B cell (primary cell): ENCODE measurements at regions not wholly inside any gene's neighbourhood (a gene's known extent, or its start where the extent isn't known, plus 50 kb on each side); places are given as distances from the start of the nearest gene placed in this dataset.

Source experiments
- ATAC-seq: fragments of 200-7000 bp; cut with Tn5 transposase; one replicate; pipeline ENCODE4 v1.10.0; 2021; ENCODE audit warnings: low read depth, mild to moderate bottlenecking, moderate number of reproducible peaks, moderate library complexity
- CTCF ChIA-PET: fragments of 350-600 bp; sonication (Branson Sonifier 250); formaldehyde crosslinking; loops from one replicate; lab custom pipeline; 2021; ENCODE audit warnings: antibody characterized with exemption, inconsistent platforms; lab: Charles Lee
- POLR2A ChIA-PET: fragments of 350-600 bp; sonication (Branson Sonifier 250); formaldehyde crosslinking; loops from one replicate; lab custom pipeline; 2021; ENCODE audit warnings: antibody characterized with exemption; lab: Charles Lee
- DNase-seq: peaks from one replicate; pipeline ENCODE4 v3.0.0; 2013
- H2AFZ ChIP-seq: 2 replicates; pipeline ENCODE4 v1.6.1; 2012; ENCODE audit warnings: mild to moderate bottlenecking, low read depth, low read length; ENCODE audit not compliant: insufficient read depth, poor library complexity, severe bottlenecking
- H3K27ac ChIP-seq, 2 donors: 1 replicate in 1 of 2; 2 replicates in 1 of 2; pipeline ENCODE4 v1.5.1; 2012 to 2013; ENCODE audit warnings: low read length in 2 of 2, mild to moderate bottlenecking in 2 of 2, moderate library complexity in 1 of 2
- H3K27me3 ChIP-seq, 4 experiments: fragments of 200-600 bp in 1 of 4; sonication (generic) in 1 of 4; replicated peaks in 1 of 4; 1 replicate in 2 of 4; 2 replicates in 2 of 4; pipeline versions ENCODE4 v1.6.1 to v1.7.0; 2013 to 2016; ENCODE audit warnings: low read length in 3 of 4, mild to moderate bottlenecking in 2 of 4, mixed read lengths in 1 of 4, moderate library complexity in 1 of 4; ENCODE audit not compliant: insufficient read depth in 4 of 4, control insufficient read depth in 3 of 4; ENCODE audit errors: control extremely low read depth in 1 of 4
- H3K36me3 ChIP-seq, 2 experiments: replicated peaks in 1 of 2; 1 replicate in 1 of 2; 2 replicates in 1 of 2; pipeline versions ENCODE4 v1.6.1 to v1.7.1; 2013; ENCODE audit warnings: low read length in 1 of 2; ENCODE audit not compliant: insufficient read depth in 2 of 2, control insufficient read depth in 1 of 2; ENCODE audit errors: control extremely low read depth in 1 of 2, extremely low read depth in 1 of 2
- H3K4me1 ChIP-seq, 2 donors: fragments of 200-600 bp in 1 of 2; sonication (generic) in 1 of 2; 1 replicate in 1 of 2; 2 replicates in 1 of 2; pipeline versions ENCODE4 v1.5.1 to v1.6.1; 2013 to 2017; ENCODE audit warnings: low read length in 2 of 2; ENCODE audit not compliant: control insufficient read depth in 2 of 2, insufficient read depth in 2 of 2
- H3K4me2 ChIP-seq: replicated peaks from 2 replicates; pipeline ENCODE3; 2012; ENCODE audit warnings: mild to moderate bottlenecking, low read depth, low read length; ENCODE audit not compliant: poor library complexity, severe bottlenecking
- H3K4me3 ChIP-seq, 5 experiments: fragments of 200-600 bp in 1 of 5; sonication (generic) in 1 of 5; 1 replicate in 3 of 5; 2 replicates in 2 of 5; pipeline versions ENCODE4 v1.5.1 to v1.7.0; 2011 to 2016; ENCODE audit warnings: low read length in 4 of 5, mild to moderate bottlenecking in 4 of 5, low read depth in 2 of 5, control low read depth in 1 of 5, moderate library complexity in 1 of 5; ENCODE audit not compliant: insufficient read depth in 1 of 5; ENCODE audit errors: control extremely low read depth in 1 of 5, extremely low read depth in 1 of 5
- H3K79me2 ChIP-seq: fragments of 200-600 bp; sonication (generic); one replicate; pipeline ENCODE4 v1.6.0; 2016; ENCODE audit warnings: low read length; ENCODE audit not compliant: control insufficient read depth, insufficient read depth
- H3K9ac ChIP-seq: fragments of 200-600 bp; sonication (generic); 2 replicates; pipeline ENCODE4 v1.6.1; 2017; ENCODE audit warnings: mild to moderate bottlenecking, low read length, moderate library complexity
- H3K9me3 ChIP-seq, 3 donors: one replicate each; pipeline versions ENCODE4 v1.6.1 to v1.7.1; 2013; ENCODE audit warnings: low read length in 2 of 3; ENCODE audit not compliant: control insufficient read depth in 2 of 3, insufficient read depth in 1 of 3; ENCODE audit errors: control extremely low read depth in 1 of 3
- H4K20me1 ChIP-seq: 2 replicates; pipeline ENCODE4 v1.6.0; 2012; ENCODE audit warnings: mild to moderate bottlenecking, low read length; ENCODE audit not compliant: insufficient read depth, control insufficient read depth, poor library complexity, severe bottlenecking
- H3K27ac Mint-ChIP-seq: one replicate; pipeline ENCODE4 v1.8.0; 2021; ENCODE audit warnings: mixed read lengths
- H3K27me3 Mint-ChIP-seq: one replicate; pipeline ENCODE4 v1.8.0; 2021; ENCODE audit warnings: mixed read lengths
- H3K4me1 Mint-ChIP-seq: one replicate; pipeline ENCODE4 v1.8.0; 2021; ENCODE audit warnings: mixed read lengths
- H3K4me3 Mint-ChIP-seq: one replicate; pipeline ENCODE4 v1.8.0; 2021; ENCODE audit warnings: mixed read lengths
- H3K9me3 Mint-ChIP-seq: one replicate; pipeline ENCODE4 v1.8.0; 2022; ENCODE audit warnings: mixed read lengths; ENCODE audit not compliant: insufficient read depth
- EZH2 ChIP-seq: IDR thresholded peaks from 2 replicates; pipeline ENCODE4 v1.6.1; 2012; ENCODE audit warnings: borderline replicate concordance, low read depth, mild to moderate bottlenecking, moderate library complexity, low read length; ENCODE audit not compliant: insufficient read depth, poor library complexity, severe bottlenecking
- WGBS: methylation state at CpG from one replicate; pipeline ENCODE4 v1.1.5; 2013; ENCODE audit warnings: missing lambda C conversion rate; ENCODE audit not compliant: insufficient coverage; 5-methylcytosine and 5-hydroxymethylcytosine counted together
- intact Hi-C: fragments of 100-400 bp; cut with micrococcal nuclease; formaldehyde crosslinking; loops from one replicate; pipeline ENCODE4 v1.10.0; 2022
- TF ChIP-seq, protein P1 (sequence below): fragments of 200-600 bp; IDR thresholded peaks from one replicate; pipeline ENCODE4 v1.8.0; 2022; ENCODE audit warnings: antibody characterized with exemption, mild to moderate bottlenecking

DNA sequence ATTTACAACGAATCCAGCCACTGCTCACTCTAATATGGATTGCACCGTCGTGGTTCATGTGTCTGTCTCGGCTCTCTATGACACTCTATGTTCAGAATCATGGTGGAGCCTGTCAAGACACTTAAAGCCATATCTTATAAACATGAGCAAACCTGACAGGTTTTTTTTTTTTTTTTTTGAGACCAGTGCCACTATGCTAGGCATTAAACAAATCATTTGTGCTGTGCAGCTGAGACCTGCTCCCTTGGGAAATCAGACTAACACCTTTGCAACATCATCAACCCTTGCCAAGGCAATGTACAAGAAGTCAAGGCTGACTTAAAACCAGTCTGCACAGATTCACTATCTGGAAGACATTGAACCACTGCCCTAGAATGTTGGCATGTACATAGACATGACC, 181.2 kb upstream of the ANK3 start:
- Histone ChIP-seq H3K27ac (no peak overlapping the region), H3K4me2 (no peak overlapping the region), H4K20me1 (no peaks in the 10 kb centered on the region), H3K4me1 (peaks cover 7 to 8% of the 10 kb centered on the region in 2 donors), H2AFZ (no peak overlapping the region), H3K9ac (no peak overlapping the region), H3K36me3 (no peaks in the 10 kb centered on the region), H3K4me3 (no peak overlapping the region), H3K79me2 (no peaks in the 10 kb centered on the region), H3K9me3 (peaks cover 0 to 3% (median 0%) of the 10 kb centered on the region in 3 donors), H3K27me3 (peaks cover 0 to 5% (median 2%) of the 10 kb centered on the region in 4 experiments)
- Mint-ChIP-seq H3K4me1 (peaks cover 16% of the 10 kb centered on the region), H3K27ac (no peak overlapping the region), H3K9me3 (no peaks in the 10 kb centered on the region), H3K27me3 (peaks cover 28% of the 10 kb centered on the region), H3K4me3 (no peak overlapping the region)
- 94% methylated on average over 4 of the region's 4 CpGs for WGBS
- ChIA-PET CTCF (no interaction called here), POLR2A (no interaction called here)
- no peak for DNase-seq
- ATAC-seq = no peak
- no peak for TF ChIP-seq EZH2
- TF ChIP-seq, protein P1, sequence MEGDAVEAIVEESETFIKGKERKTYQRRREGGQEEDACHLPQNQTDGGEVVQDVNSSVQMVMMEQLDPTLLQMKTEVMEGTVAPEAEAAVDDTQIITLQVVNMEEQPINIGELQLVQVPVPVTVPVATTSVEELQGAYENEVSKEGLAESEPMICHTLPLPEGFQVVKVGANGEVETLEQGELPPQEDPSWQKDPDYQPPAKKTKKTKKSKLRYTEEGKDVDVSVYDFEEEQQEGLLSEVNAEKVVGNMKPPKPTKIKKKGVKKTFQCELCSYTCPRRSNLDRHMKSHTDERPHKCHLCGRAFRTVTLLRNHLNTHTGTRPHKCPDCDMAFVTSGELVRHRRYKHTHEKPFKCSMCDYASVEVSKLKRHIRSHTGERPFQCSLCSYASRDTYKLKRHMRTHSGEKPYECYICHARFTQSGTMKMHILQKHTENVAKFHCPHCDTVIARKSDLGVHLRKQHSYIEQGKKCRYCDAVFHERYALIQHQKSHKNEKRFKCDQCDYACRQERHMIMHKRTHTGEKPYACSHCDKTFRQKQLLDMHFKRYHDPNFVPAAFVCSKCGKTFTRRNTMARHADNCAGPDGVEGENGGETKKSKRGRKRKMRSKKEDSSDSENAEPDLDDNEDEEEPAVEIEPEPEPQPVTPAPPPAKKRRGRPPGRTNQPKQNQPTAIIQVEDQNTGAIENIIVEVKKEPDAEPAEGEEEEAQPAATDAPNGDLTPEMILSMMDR = no peak
- intact Hi-C loops = no loop called here

DNA sequence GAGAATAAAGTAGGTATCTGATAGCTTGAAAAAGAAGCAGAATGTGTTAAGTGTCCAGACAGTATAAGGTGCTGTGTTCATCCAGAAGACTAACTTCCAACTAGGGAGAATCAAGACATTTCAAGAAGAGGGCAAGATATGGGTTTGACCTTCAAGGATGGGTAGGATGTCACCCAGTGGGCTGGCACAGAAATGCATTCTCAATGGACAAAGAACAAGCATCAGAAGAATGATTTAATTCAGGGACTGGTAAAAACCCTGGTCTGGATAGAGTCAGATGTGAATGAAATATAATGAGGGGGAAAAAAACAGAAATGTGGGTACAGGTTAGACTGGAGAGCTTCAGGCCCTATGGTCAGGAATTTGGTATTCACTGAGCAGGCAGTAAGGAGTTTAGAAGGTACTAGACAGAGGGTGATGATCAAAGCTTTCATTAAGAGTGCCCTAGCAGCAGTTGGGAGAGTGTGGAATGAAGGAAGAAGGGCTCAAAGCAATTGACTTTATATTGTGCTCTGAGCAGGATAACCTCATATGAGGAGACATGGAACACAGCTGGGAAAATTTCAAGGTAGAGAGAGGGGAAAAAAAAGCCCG, 180.7 kb upstream of the ANK3 start:
- no peak overlapping the region for H3K4me3 Mint-ChIP-seq
- 100% methylated on average over 1 of the region's 1 CpG for WGBS
- no peak overlapping the region for H3K27ac Mint-ChIP-seq
- H3K9ac ChIP-seq = no peak overlapping the region
- POLR2A ChIA-PET = no interaction called here
- peaks cover 0 to 5% (median 2%) of the 10 kb centered on the region in 4 experiments for H3K27me3 ChIP-seq
- no peak overlapping the region for H3K4me2 ChIP-seq
- ATAC-seq = no peak
- no peaks in the 10 kb centered on the region for H3K9me3 Mint-ChIP-seq
- H3K4me3 ChIP-seq = no peak overlapping the region
- H4K20me1 ChIP-seq = no peaks in the 10 kb centered on the region
- no peaks in the 10 kb centered on the region for H3K79me2 ChIP-seq
- peaks cover 16% of the 10 kb centered on the region for H3K4me1 Mint-ChIP-seq
- no peaks in the 10 kb centered on the region for H3K36me3 ChIP-seq
- H3K27ac ChIP-seq = no peak overlapping the region
- H3K27me3 Mint-ChIP-seq = peaks cover 28% of the 10 kb centered on the region
- no peak for DNase-seq
- CTCF ChIA-PET = interaction anchor here (1.3 kb wide), 1 partner anchor 17 kb away, joined by 3 read pairs; no protein-coding TSS in a partner anchor
- H3K9me3 ChIP-seq = peaks cover 0 to 3% (median 0%) of the 10 kb centered on the region in 3 donors
- peaks cover 7 to 8% of the 10 kb centered on the region in 2 donors for H3K4me1 ChIP-seq
- H2AFZ ChIP-seq = no peak overlapping the region
- TF ChIP-seq, protein P1 = no peak
- no peak for TF ChIP-seq EZH2
- intact Hi-C loops = no loop called here
